ENCODE measurements at regions not wholly inside any gene's neighbourhood (a gene's known extent, or its start where the extent isn't known, plus 50 kb on each side); places are given as distances from the start of the nearest gene placed in this dataset.

- no peak overlapping the region for H3K27ac ChIP-seq (ENCODE audit: low read depth in 1 of 2, low read length in 2 of 2)
- intact Hi-C loops (cut with DNase I, micrococcal nuclease) = no loop called here
- Mint-ChIP-seq H3K9me3 (no peaks in the 10 kb centered on the region), H3K4me3 (no peak overlapping the region), H3K27me3 (no peaks in the 10 kb centered on the region), H3K36me3 (ENCODE audit: low read depth) (no peaks in the 10 kb centered on the region), H3K27ac (no peak overlapping the region), H3K4me1 (ENCODE audit: low read depth) (no peaks in the 10 kb centered on the region)
- H3K9me3 ChIP-seq (ENCODE audit: control insufficient read depth in 1 of 2, insufficient read depth in 1 of 2, low read length in 2 of 2) = no peaks in the 10 kb centered on the region
- TF ChIP-seq CTCF (IDR thresholded peaks at IDR 0.05) = no peak
- ATAC-seq (ENCODE audit: poor library complexity) (no peak), DNase-seq (no peak)
- H3K4me1 ChIP-seq (ENCODE audit: insufficient read depth, low read length) = no peaks in the 10 kb centered on the region
- ChIA-PET CTCF (no interaction called here), POLR2A (no interaction called here)
- no peaks in the 10 kb centered on the region for H3K36me3 ChIP-seq (ENCODE audit: insufficient read depth, low read length)
- no peaks in the 10 kb centered on the region for H3K27me3 ChIP-seq (ENCODE audit: control insufficient read depth in 1 of 2, insufficient read depth in 2 of 2, low read length in 2 of 2)
- H3K4me3 ChIP-seq (ENCODE audit: low read length) = no peak overlapping the region
These were observed 184.5 kb upstream of the SP8 start for GRCh38 chr7:20971219-20971618.

- no peak overlapping the region for H3K4me3 Mint-ChIP-seq
- H3K27ac Mint-ChIP-seq = no peak overlapping the region
- Histone ChIP-seq H3K4me1 (ENCODE audit: insufficient read depth, low read length) (no peaks in the 10 kb centered on the region), H3K9me3 (ENCODE audit: control insufficient read depth in 1 of 2, insufficient read depth in 1 of 2, low read length in 2 of 2) (peaks cover 0 to 4% of the 10 kb centered on the region in 2 experiments), H3K27me3 (ENCODE audit: control insufficient read depth in 1 of 2, insufficient read depth in 2 of 2, low read length in 2 of 2) (no peaks in the 10 kb centered on the region), H3K27ac (ENCODE audit: low read depth in 1 of 2, low read length in 2 of 2) (no peak overlapping the region), H3K4me3 (ENCODE audit: low read length) (no peak overlapping the region), H3K36me3 (ENCODE audit: insufficient read depth, low read length) (no peaks in the 10 kb centered on the region)
- H3K9me3 Mint-ChIP-seq = no peaks in the 10 kb centered on the region
- DNase-seq (no peak), ATAC-seq (ENCODE audit: poor library complexity) (no peak)
- CTCF ChIA-PET = no interaction called here
- H3K4me1 Mint-ChIP-seq (ENCODE audit: low read depth) = no peaks in the 10 kb centered on the region
- no peaks in the 10 kb centered on the region for H3K27me3 Mint-ChIP-seq
- H3K36me3 Mint-ChIP-seq (ENCODE audit: low read depth) = no peaks in the 10 kb centered on the region
- no peak for TF ChIP-seq CTCF (IDR thresholded peaks at IDR 0.05)
- POLR2A ChIA-PET = no interaction called here
- intact Hi-C loops (cut with DNase I, micrococcal nuclease) = no loop called here
These were observed 193.5 kb upstream of the SP8 start for GRCh38 chr7:20980232-20980631.

GRCh38 chr7:20980668-20981264, 194.1 kb upstream of the SP8 start:
- no peak for TF ChIP-seq CTCF (IDR thresholded peaks at IDR 0.05)
- POLR2A ChIA-PET = no interaction called here
- H3K27ac Mint-ChIP-seq = no peak overlapping the region

More at GRCh38 chr7:20980668-20981264, 194.1 kb upstream of the SP8 start:
- Histone ChIP-seq H3K9me3 (ENCODE audit: control insufficient read depth in 1 of 2, insufficient read depth in 1 of 2, low read length in 2 of 2) (peaks cover 0 to 4% of the 10 kb centered on the region in 2 experiments), H3K4me3 (ENCODE audit: low read length) (no peak overlapping the region), H3K27ac (ENCODE audit: low read depth in 1 of 2, low read length in 2 of 2) (no peak overlapping the region), H3K4me1 (ENCODE audit: insufficient read depth, low read length) (no peaks in the 10 kb centered on the region), H3K27me3 (ENCODE audit: control insufficient read depth in 1 of 2, insufficient read depth in 2 of 2, low read length in 2 of 2) (no peaks in the 10 kb centered on the region), H3K36me3 (ENCODE audit: insufficient read depth, low read length) (no peaks in the 10 kb centered on the region)
- Mint-ChIP-seq H3K4me1 (ENCODE audit: low read depth) (no peaks in the 10 kb centered on the region), H3K36me3 (ENCODE audit: low read depth) (no peaks in the 10 kb centered on the region), H3K9me3 (no peaks in the 10 kb centered on the region), H3K27me3 (no peaks in the 10 kb centered on the region), H3K4me3 (no peak overlapping the region)
- ATAC-seq (ENCODE audit: poor library complexity) = no peak
- CTCF ChIA-PET = no interaction called here
- intact Hi-C loops (cut with DNase I, micrococcal nuclease) = no loop called here
- DNase-seq = no peak
